ENCODE measurements at regions not wholly inside any gene's neighbourhood (a gene's known extent, or its start where the extent isn't known, plus 50 kb on each side); places are given as distances from the start of the nearest gene placed in this dataset.

DNA sequence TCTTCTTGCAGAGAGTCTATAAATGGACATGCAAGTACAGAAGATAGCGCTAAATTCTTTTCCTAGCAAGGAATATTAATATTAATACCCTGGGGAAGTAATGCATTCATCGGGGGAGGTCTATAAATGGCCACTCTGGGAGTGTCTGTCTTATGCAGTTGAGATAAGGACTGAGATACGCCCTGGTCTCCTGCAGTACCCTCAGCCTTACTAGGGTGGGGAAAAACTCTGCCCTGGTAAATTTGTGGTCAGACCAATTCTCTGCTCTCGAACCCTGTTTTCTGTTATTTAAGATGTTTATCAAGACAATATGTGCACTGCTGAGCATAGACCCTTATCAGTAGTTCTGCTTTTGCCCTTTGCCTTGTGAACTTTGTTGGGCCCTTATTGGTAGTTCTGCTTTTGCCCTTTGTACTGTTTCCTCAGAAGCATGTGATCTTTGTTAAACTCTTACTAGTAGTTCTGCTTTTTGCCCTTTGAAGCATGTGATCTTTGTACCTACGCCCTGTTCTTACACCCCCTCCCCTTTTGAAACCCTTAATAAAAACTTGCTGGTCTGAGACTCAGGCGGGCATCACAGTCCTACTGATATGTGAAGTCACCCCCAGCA lies 1956.2 kb downstream of the PCDH9 start:
- DNase-seq: peak; percentile 3

DNA sequence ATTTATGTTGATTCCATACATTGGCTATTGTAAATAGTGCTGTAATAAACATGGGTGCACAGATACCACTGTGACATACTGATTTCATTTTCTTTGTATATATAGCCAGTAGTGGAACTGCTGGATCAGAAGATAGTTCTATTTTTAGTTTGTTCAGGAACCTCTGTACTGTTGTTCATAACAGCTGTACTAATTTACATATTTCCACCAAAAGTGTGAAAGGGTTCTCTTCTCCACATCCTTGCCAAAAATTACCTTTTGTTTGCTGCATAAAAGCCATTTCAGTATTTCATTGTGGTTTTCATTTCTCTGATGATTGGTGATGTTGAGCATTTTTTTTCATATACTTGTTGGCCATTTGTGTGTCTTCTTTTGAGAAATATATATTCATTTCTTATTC lies 1962.1 kb downstream of the PCDH9 start:
- no peak for DNase-seq

DNA sequence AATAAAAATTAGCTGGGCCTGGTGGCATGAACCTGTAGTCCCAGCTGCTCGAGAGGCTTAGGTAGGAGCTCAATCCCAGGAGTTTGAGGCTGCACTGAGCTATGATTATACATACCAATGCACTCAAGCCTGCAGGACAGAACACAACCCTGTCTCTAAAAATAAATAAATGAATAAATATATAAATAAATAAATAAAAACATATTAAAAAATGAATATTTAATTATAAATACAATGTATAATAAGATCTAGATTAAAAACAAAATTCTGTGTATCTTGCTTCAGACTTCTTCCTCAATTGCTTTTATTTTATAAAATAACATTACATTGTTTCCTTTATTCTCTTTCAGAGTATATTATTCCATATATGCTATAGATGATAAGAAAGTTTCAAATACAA lies 1964.1 kb downstream of the PCDH9 start:
- no peak for DNase-seq

DNA sequence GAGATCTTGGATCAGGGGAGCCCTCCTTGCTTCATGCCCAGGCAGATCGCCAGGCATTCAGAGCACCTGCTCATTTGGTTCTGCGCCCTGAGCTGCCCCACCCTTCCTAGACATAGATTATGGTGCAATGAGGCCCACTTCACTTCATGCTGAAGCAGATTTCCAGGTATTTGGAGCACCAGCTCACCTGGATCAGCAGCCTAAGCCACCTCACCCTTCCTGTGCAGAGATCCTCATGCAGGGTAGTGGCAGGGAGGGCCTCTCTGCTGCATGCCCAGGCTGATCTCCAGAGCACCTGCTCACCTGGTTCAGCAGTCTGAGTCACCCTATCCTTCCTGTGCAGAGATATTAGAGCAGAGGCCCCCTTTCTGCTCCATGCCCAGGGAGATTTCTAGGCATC lies 1966.1 kb downstream of the PCDH9 start:
- no peak for DNase-seq

DNA sequence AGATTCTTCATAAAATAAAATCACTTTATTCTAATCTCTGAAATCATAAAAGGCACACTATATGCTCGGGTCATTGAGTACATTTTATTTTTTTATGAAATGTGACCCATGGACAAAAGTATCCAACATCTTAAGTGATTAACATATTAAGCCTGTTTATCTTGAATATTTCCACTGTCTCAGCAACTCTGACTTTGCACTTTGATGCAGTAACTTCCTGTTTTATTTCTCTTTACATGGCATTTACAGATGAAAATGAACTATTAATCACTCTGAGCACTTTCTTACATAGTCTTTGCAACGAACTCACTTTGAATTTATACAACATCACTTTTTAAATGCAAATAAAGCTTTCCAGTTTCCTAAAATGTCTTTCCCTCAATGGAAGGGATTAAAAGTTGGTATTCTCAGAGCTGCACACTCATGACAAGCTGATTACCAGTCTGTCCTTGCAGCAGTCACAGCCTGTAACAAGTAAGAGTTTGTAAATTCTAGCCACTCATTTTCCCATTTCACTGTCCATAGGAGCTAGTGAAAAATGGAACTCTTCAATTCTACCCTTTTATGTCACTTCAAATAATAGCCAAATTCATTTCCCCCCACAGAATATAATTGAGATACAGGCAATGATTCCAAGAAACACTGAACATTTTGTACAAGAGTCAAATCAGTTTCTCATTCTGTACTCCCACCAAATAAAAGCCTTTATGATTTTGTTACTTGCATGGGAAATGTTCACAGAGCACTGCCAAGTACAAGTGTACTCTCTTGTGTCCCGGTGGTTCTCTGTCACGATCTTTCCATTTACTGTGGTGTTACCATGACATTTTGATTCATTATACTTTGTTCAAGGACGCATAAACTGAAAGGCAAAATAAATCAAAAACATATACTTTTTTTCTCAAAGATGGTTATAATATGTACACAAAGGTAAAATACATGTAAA lies 1968.9 kb downstream of the PCDH9 start:
- DNase-seq: peak; percentile 50

DNA sequence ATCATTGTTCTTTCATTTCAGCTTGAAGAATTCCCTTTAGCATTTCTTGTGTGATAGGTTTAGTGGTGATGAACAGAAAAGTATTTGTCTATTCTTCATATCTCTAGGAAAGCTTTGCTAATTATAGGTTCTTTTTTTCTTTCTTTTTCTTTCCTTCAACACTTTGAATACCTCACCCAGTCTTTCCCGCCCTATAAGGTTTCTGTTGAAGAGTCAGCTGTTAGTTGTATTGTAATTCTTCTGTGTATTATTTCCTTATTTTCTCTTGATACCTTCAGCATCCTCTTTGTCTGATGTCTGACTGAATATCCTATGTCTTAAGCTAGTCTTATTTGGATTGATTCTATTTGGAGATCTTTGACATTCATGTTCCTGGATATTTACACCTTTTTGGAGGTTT lies 1989.4 kb downstream of the PCDH9 start:
- no peak for DNase-seq

DNA sequence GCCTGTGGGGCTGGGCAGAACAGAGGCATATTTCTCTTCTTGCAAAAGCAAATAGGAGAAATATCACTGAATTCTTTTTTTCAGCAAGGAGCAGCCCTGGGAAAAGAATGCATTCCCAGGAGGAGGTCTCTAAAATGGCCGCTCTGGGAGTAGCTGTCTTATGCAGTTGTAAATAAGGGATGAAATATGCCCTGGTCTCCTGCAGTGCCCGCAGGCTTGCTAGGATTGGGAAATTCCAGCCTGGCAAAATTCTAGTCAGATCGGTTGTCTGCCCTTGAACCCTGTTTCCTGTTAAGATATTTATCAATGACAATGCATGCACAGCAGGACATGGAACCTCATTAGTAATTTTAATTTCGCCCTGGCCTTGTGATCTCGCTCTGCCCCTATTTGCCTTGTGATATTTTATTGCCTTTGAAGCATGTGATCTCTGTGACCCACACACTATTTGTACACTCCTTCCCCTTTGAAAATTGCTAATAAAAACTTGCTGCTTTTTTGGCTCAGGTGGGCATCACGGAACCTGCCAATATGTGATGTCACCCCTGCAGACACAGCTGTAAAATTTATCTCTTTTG lies 1993.2 kb downstream of the PCDH9 start:
- DNase-seq: no peak

DNA sequence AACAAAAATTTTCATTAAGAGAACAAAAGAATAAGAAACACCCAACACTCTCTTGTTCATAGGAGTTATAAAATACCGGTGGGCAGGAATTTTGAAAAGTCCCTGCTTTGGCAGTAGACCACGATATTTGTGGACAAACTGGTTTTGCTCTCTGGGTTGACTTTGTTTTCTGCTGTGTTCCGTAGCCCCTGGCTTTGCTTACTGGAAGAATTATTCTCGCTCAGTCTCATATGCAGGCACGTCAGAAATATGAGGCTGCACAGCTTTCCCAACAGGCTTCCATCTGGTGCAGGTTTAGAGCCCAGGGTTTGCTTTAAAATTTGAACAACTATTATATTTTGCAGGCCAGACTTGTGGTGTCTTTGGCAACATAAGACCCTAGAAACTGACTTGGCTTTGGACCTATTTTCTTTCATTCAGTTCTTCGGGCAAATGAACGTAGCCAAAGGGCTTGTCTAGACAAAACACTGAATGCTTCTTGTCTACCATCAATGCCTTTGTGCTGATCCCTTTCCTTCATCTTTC lies 2012.6 kb downstream of the PCDH9 start:
- no peak for DNase-seq

DNA sequence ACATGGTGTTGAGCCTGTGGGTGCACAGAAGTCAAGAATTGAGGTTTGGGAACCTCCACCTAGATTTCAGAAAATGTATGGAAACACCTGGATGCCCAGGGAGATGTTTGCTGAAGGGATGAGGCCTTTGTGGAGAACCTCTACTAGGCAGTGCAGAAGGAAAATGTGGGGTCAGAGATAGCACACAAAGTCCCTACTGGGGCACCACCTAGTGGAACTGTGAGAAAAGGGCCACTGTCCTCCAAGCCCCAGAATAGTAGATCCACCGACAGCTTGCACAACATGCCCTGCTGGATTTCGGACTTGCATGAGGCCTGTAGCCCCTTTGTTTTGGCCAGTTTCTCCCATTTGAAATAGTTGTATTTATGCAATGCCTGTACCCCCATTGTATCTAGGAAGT lies 2027.3 kb downstream of the PCDH9 start:
- peak; percentile 12 for DNase-seq

DNA sequence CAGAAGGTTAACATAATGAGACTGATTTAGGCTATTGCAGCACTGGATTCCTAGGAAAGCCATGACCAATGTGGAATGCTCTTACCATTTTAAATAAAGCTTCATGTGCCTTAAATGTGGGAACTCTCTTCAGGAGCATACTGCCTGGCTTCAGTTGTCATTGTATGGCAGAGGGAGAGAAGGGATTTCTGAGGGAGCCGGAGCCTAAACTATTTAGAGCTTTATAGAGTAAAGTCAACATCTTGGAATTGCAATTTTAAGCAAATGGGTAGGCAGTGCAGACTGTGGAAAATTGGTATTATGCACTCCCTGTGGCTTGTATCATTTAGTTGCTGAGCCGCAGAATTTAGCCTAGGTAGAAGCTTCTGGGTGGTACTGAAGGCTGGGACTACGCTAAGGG lies 2041.4 kb downstream of the PCDH9 start:
- DNase-seq: no peak

DNA sequence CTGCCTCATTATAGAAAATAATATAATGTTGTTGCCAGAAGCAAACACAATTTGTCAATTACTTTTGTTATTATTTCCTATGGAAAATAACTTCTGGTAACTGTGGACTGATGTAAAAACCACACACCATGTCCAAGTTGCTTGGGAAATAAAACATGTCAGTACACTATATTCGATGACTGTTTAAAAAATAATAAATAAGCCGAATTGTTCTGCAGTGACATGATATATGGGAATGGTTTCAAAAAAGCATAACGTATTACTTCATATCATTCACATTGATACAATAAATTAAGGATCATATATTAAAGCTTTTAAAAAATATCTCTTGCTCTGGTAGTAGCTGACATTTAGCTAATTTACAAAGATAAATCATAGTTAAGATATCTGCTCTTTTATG lies 2062.1 kb downstream of the PCDH9 start:
- no peak for DNase-seq

DNA sequence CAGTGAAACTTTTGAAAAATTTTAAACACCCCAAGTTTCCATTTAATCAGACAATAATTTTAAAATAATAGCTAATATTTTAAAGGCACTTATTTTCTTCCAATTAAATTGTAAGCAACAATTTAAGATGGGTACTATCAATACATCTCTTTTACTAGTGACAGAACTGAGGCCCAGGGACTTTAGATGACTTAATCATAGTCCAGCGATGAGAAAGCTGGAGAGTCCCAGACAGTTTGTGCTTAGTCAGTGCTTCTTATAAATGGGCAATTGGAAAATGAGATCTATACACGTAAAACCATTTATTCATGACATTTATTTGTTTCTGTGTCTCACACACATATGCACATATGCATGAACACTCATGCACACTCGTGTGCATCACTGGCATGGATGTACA lies 2063.5 kb downstream of the PCDH9 start:
- no peak for DNase-seq

DNA sequence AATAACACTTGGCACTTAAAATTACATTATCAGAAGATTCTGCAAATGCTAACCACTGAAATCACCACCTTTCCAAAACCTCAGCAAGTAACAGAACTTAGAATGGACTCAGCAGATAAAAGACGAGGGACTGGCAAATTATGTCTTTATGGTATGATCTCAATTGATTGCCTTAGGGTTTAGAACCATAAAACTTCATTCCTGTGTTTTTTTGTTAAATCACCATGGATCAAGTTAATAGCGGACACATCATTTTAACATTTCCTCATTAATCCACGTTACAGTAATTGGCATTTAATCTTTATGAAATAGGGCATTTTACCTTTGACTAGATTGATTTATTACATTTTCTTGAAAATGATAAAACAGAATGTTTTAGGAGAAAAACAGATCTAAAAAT lies 2070.3 kb downstream of the PCDH9 start:
- no peak for DNase-seq

DNA sequence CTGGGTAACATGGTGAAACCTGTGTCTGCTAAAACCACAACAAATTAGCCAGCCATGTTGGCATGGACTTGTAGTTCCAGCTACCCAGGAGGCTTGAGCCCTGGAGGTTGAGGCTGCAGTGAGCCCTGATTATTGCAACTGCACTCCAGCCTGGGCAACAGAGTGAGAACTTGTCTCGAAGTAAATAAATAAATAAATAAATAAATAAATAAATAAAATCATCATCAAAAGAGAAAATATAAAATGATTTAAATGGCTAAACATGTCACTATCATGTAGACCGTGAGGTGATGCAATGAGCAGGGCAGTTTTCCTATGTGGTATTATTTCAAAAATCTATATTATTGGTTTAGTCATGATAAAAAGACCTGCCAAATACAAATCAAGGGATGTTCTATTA lies 2074.3 kb downstream of the PCDH9 start:
- no peak for DNase-seq

DNA sequence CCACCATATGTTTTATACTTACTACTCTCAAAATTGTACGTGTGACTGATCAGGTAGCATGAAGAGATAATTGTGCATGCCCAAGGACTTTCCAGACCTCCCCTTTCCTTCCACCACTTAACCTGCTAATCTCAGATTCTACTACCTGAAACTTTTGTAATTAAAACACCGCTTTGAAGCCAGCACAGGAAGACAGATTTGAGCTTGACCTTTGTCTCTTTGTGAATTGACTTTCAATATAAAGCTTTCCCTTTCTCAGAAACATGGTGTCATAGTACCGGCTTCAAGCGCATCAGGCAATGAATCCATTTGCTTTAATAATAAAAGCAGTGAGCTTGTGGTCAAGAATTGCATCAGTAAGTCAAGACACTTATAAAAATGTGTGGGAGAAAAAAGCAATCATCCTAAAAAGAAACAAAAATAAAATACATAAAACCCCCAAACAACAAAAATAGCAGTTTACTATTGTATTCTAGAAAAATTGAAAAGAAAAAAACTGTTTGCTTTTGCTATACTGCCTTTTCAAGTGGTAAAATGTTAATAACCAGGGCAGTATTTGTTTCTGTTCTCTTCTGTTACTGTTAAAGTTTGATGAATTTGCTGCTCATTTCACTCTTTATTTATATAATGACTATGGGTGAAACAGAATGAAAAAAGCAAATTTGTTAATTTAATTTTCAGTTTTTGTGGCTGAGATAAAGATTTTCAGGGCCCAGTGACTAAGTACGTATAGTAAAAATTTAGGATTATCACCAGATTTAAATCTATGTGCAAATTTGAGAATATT lies 2075.3 kb downstream of the PCDH9 start:
- DNase-seq: no peak

DNA sequence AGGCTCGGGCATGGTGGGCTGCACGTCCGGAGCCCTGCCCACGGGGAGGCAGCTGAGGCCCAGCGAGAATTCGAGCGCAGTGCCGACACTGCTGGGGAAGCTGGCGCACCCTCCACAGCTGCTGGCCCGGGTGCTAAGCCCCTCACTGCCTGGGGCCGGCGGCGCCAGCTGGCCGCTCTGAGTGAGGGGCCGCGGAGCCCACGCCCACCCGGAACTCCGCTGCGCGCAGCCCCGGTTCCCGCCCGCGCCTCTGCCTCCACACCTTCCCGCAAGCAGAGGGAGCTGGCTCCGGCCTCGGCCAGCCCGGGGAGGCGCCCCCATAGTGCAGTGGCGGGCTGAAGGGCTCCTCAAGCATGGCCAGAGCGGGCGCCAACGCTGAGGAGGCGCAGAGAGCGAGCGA lies 2080.4 kb downstream of the PCDH9 start:
- no peak for DNase-seq

DNA sequence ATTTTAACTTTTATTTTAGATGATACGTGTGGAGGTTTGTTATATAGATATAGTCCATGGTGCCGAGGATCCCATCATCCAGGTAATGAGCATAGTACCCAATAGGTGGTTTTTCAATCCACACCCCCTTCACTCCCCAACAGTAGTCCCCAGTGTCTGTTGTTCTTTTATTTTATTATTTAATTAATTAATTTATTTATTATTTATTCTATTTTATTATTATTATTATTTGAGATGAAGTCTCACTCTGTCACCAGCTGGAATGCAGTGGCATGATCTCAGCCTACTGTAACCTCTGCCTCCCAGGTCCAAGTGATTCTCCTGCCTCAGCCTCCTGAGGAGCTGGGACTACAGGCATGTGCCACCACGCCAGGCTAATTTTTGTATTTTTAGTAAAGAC lies 2086.2 kb downstream of the PCDH9 start:
- DNase-seq: no peak

DNA sequence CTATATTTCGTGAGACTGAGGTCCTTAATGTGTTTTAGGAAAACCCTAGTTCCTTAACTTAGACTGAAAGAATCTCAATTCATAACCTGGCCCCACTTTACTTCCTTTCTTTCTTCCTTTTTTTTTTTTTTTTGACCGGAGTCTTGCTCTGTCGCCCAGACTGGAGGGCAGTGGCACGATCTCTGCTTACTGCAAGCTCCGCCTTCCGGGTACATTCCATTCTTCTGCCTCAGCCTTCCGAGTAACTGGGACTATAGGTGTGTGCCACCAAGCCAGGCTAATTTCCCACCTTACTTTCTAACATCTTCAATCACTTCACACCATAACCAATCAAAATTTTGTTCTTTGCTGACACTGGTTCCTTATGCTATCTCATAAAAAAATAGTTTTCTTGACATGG lies 2097.0 kb downstream of the PCDH9 start:
- DNase-seq: no peak

DNA sequence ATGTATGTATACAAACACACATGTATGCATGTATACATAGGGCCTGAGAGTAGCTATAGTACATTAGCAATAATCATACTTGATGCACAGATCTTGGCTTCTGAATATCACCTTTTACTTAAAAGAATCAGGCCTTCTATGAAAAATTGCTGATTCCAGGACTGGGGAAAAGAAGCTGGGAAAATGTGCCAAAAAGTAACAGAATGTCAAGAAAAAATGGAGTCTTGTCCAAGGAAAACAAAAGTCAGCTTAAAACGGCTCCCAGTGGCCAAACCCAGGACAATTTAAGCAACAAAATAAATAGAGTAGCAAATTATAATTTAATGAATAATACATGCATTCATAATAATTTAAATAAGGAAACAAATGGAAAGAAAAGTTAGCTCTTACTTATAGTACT lies 2104.9 kb downstream of the PCDH9 start:
- no peak for DNase-seq

DNA sequence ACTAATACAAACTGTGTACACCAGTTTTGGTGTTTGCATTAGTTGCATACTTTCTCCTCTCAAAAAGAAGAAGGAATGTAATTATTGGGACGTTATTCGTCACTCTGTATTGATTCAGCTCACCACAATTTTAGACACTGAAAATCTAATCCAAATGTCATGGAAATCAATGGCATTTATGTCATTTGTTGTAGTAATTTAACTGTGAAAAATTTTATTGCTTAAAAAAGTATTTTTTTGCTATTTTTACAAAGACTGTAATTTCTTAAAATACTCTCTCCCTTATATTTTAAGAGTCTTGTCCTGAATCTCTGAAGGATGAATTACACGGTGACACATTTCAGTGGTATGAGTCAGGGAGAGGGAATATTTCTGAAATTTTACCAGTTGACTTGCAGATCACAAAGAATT lies 2117.6 kb downstream of the PCDH9 start:
- DNase-seq: no peak

DNA sequence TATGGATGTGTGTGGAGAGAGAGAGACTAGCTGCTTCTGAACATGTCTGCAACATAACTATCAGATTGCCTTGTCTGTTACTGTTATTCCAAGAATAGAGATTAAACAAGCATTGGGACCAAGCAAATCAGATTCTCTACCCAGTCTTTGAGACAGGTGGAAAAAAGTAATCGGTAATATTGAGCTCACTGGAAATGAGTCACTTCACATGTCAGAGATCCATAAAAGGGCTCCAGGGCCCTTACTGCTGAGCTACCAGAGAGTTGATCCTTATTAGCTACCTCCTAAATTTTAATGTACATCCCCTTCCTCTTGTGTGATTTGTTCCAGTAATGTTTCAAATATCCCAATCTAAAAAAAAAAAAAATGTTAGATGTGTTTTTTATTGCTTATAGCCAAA lies 2118.0 kb downstream of the PCDH9 start:
- DNase-seq: no peak

DNA sequence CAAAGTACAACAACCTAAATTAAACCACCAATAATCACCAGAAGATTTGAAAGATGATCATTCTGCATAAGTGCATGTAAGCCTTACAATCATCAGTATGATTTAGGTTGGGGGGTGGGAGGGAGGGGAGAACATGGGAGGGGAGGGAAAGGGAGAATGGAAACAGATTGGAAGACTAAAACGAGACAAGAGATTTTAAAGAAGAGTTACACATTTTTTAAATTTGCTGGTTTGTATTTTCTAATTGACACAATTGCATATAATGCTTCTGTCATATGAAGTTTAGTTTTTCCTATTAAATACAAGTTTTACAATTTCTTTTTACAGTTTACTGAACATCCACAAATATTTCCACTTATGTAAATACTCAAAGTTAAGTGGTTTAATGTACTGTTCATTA lies 2118.9 kb downstream of the PCDH9 start:
- no peak for DNase-seq

DNA sequence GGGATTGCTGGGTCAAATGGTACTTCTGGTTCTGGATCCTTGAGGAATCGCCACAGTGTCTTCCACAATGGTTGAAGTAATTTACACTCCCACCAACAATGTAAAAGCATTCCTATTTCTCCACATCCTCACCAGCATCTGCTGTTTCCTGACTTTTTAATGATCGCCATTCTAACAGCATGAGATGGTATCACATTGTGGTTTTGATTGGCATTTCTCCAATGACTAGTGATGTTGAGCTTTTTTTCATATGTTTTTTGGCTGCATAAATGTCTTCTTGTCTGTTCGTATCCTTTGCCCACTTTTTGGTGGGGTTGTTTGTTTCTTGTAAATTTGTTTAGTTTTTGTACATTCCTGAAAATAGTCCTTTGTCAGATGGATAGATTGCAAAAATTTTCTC lies 2125.7 kb downstream of the PCDH9 start:
- peak; percentile 29 for DNase-seq
